ENCODE measurements at regions not wholly inside any gene's neighbourhood (a gene's known extent, or its start where the extent isn't known, plus 50 kb on each side); places are given as distances from the start of the nearest gene placed in this dataset.

GRCh38 chr21:35100349-35100811, 51.3 kb upstream of the RUNX1 start:
- H3K4me3 ChIP-seq (ENCODE audit: low read length in 2 of 2), result no peak overlapping the region
- no peaks in the 10 kb centered on the region for H3K4me1 ChIP-seq (ENCODE audit: control insufficient read depth, insufficient read depth, low read length)
- no peaks in the 10 kb centered on the region for H3K27me3 ChIP-seq (ENCODE audit: control insufficient read depth in 1 of 2, insufficient read depth in 2 of 2, low read length in 2 of 2)
- no peak overlapping the region for H3K27ac ChIP-seq (ENCODE audit: low read length)
- no peaks in the 10 kb centered on the region for H3K36me3 ChIP-seq (ENCODE audit: control insufficient read depth in 2 of 2, insufficient read depth in 2 of 2, low read length in 2 of 2)
- H3K9ac ChIP-seq (ENCODE audit: low read length in 2 of 2), result no peak overlapping the region
- H3K9me3 ChIP-seq (ENCODE audit: control insufficient read depth in 2 of 2, low read length in 2 of 2), result no peaks in the 10 kb centered on the region

- no peak overlapping the region for H3K27ac ChIP-seq (ENCODE audit: low read length)
- no peak overlapping the region for H3K4me3 ChIP-seq (ENCODE audit: low read length in 2 of 2)
- no peaks in the 10 kb centered on the region for H3K4me1 ChIP-seq (ENCODE audit: control insufficient read depth, insufficient read depth, low read length)
- no peaks in the 10 kb centered on the region for H3K36me3 ChIP-seq (ENCODE audit: control insufficient read depth in 2 of 2, insufficient read depth in 2 of 2, low read length in 2 of 2)
- no peaks in the 10 kb centered on the region for H3K9me3 ChIP-seq (ENCODE audit: control insufficient read depth in 2 of 2, low read length in 2 of 2)
- no peaks in the 10 kb centered on the region for H3K27me3 ChIP-seq (ENCODE audit: control insufficient read depth in 1 of 2, insufficient read depth in 2 of 2, low read length in 2 of 2)
- H3K9ac ChIP-seq (ENCODE audit: low read length in 2 of 2), result no peak overlapping the region
Observed at GRCh38 chr21:35099310-35099709, 50.2 kb upstream of the RUNX1 start.
